ENCODE measurements at regions not wholly inside any gene's neighbourhood (a gene's known extent, or its start where the extent isn't known, plus 50 kb on each side); places are given as distances from the start of the nearest gene placed in this dataset.

DNA sequence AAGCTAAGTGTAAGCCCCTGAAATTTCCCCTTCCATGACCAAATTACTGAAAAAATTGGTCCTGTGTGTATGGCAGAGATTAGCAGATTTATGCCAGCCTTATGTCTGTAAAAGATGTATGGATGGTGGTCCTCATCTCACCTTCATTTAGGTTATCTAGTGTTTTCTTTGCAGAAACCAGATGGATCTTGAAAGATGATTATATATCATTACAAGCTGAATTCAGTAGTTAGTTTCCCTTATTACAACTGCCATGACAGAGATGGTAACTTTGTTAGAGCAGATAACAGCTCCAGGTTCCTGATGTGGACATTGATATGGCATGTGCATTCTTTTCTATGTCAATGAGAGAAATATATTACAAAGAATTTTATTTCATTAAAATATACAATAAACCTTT lies 1403.2 kb upstream of the CDH6 start:
- DNase-seq: no peak
- TF ChIP-seq, protein P1, sequence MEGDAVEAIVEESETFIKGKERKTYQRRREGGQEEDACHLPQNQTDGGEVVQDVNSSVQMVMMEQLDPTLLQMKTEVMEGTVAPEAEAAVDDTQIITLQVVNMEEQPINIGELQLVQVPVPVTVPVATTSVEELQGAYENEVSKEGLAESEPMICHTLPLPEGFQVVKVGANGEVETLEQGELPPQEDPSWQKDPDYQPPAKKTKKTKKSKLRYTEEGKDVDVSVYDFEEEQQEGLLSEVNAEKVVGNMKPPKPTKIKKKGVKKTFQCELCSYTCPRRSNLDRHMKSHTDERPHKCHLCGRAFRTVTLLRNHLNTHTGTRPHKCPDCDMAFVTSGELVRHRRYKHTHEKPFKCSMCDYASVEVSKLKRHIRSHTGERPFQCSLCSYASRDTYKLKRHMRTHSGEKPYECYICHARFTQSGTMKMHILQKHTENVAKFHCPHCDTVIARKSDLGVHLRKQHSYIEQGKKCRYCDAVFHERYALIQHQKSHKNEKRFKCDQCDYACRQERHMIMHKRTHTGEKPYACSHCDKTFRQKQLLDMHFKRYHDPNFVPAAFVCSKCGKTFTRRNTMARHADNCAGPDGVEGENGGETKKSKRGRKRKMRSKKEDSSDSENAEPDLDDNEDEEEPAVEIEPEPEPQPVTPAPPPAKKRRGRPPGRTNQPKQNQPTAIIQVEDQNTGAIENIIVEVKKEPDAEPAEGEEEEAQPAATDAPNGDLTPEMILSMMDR (IDR thresholded peaks at IDR 0.05; ENCODE audit: borderline replicate concordance, extremely low read depth, insufficient read depth): no peak
- FAIRE-seq: no peak
- intact Hi-C loops (cut with DNase I): no loop called here
- H3K36me3 ChIP-seq (ENCODE audit: control insufficient read depth in 2 of 3, insufficient read depth in 3 of 3, low read length in 3 of 3): no peaks in the 10 kb centered on the region
- no peaks in the 10 kb centered on the region for H3K4me1 ChIP-seq (ENCODE audit: control insufficient read depth in 2 of 3, insufficient read depth in 2 of 3, low read depth in 1 of 3, low read length in 3 of 3)
- no peak overlapping the region for H3K9ac ChIP-seq (ENCODE audit: low read length in 3 of 3)
- no peak overlapping the region for H3K4me3 ChIP-seq (ENCODE audit: low read length in 3 of 3)
- no peaks in the 10 kb centered on the region for H3K27me3 ChIP-seq (ENCODE audit: control insufficient read depth, insufficient read depth, low read length)
- H3K27ac ChIP-seq (ENCODE audit: low read depth in 2 of 2, low read length in 2 of 2): no peak overlapping the region
- no peaks in the 10 kb centered on the region for H3K9me3 ChIP-seq (ENCODE audit: control insufficient read depth in 2 of 3, insufficient read depth in 1 of 3, low read length in 3 of 3)

DNA sequence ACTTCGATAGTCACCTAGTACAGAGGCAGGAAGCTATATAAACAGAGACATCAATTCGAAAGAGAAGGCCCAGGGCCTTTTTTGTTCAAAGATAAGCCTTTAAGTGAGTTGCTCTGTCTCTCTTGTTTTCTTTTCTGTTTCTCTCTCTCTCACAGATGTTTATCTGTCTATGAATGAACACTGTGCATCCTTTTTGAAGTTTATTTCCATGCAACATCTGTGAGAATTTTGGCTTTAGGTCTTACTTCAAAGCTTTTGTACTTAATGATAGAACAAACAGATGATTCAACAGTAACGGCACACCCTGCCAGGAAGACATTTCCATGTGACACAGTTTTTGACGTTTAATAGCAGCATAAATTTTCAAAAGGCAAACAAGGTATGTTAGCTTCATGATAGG lies 1413.1 kb upstream of the CDH6 start:
- DNase-seq (no peak), FAIRE-seq (no peak)
- H3K36me3 ChIP-seq (ENCODE audit: control insufficient read depth in 2 of 3, insufficient read depth in 3 of 3, low read length in 3 of 3): no peaks in the 10 kb centered on the region
- no peak overlapping the region for H3K4me3 ChIP-seq (ENCODE audit: low read length in 3 of 3)
- H3K9me3 ChIP-seq (ENCODE audit: control insufficient read depth in 2 of 3, insufficient read depth in 1 of 3, low read length in 3 of 3): no peaks in the 10 kb centered on the region
- intact Hi-C loops (cut with DNase I): no loop called here
- H3K27me3 ChIP-seq (ENCODE audit: control insufficient read depth, insufficient read depth, low read length): no peaks in the 10 kb centered on the region
- no peaks in the 10 kb centered on the region for H3K4me1 ChIP-seq (ENCODE audit: control insufficient read depth in 2 of 3, insufficient read depth in 2 of 3, low read depth in 1 of 3, low read length in 3 of 3)
- H3K27ac ChIP-seq (ENCODE audit: low read depth in 2 of 2, low read length in 2 of 2): no peak overlapping the region
- TF ChIP-seq, protein P1 (IDR thresholded peaks at IDR 0.05; ENCODE audit: borderline replicate concordance, extremely low read depth, insufficient read depth): no peak
- H3K9ac ChIP-seq (ENCODE audit: low read length in 3 of 3): no peak overlapping the region

DNA sequence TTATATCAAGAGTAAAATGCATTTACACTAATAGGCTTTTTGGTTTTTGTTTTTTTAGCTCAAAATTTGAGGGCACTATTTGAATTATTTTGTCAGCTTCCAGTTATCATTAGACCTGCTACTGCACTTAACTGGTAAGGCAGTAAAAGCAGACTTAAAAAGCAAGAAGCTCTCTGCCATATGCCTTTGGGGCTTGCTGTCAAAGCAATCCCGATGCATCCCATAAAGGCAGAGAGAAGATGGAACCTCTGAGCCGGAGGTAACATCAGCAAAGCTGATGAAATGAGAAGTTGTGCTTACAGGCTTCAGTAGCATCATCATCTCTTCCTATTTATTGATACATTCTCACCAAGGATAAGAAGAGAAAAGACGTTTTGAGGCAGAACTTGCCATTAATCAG lies 1414.3 kb upstream of the CDH6 start:
- no peak overlapping the region for H3K9ac ChIP-seq (ENCODE audit: low read length in 3 of 3)
- H3K4me3 ChIP-seq (ENCODE audit: low read length in 3 of 3): no peak overlapping the region
- FAIRE-seq: no peak

DNA sequence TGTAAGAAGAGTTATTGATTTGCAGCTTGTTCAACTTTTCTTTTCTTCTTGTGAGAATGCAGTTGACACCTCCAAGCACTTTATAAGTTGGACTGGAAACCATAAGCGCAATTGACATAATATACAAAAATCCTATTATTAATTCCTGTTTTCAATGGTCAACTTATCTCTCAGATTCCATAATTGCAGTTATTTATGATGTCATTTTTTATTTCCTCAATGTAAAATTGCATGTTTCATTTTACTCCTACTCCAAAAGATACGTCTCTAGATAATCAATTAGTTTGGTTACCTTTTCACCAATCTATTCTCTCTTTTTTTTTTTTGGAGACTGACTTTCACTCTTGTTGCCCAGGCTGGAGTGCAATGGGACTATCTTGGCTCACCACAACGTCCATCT lies 1416.1 kb upstream of the CDH6 start:
- Histone ChIP-seq H3K4me1 (ENCODE audit: control insufficient read depth in 2 of 3, insufficient read depth in 2 of 3, low read depth in 1 of 3, low read length in 3 of 3) (no peaks in the 10 kb centered on the region), H3K27me3 (ENCODE audit: control insufficient read depth, insufficient read depth, low read length) (no peaks in the 10 kb centered on the region), H3K36me3 (ENCODE audit: control insufficient read depth in 2 of 3, insufficient read depth in 3 of 3, low read length in 3 of 3) (no peaks in the 10 kb centered on the region), H3K27ac (ENCODE audit: low read depth in 2 of 2, low read length in 2 of 2) (no peak overlapping the region), H3K9ac (ENCODE audit: low read length in 3 of 3) (no peak overlapping the region), H3K4me3 (ENCODE audit: low read length in 3 of 3) (no peak overlapping the region), H3K9me3 (ENCODE audit: control insufficient read depth in 2 of 3, insufficient read depth in 1 of 3, low read length in 3 of 3) (no peaks in the 10 kb centered on the region)
- TF ChIP-seq, protein P1 (IDR thresholded peaks at IDR 0.05; ENCODE audit: borderline replicate concordance, extremely low read depth, insufficient read depth): no peak
- FAIRE-seq (no peak), DNase-seq (no peak)
- intact Hi-C loops (cut with DNase I): no loop called here

More for the DNA sequence above, 1414.3 kb upstream of the CDH6 start:
- Histone ChIP-seq H3K9me3 (ENCODE audit: control insufficient read depth in 2 of 3, insufficient read depth in 1 of 3, low read length in 3 of 3) (no peaks in the 10 kb centered on the region), H3K36me3 (ENCODE audit: control insufficient read depth in 2 of 3, insufficient read depth in 3 of 3, low read length in 3 of 3) (no peaks in the 10 kb centered on the region), H3K27me3 (ENCODE audit: control insufficient read depth, insufficient read depth, low read length) (no peaks in the 10 kb centered on the region), H3K4me1 (ENCODE audit: control insufficient read depth in 2 of 3, insufficient read depth in 2 of 3, low read depth in 1 of 3, low read length in 3 of 3) (no peaks in the 10 kb centered on the region), H3K27ac (ENCODE audit: low read depth in 2 of 2, low read length in 2 of 2) (no peak overlapping the region)
- TF ChIP-seq, protein P1 (IDR thresholded peaks at IDR 0.05; ENCODE audit: borderline replicate concordance, extremely low read depth, insufficient read depth): no peak
- intact Hi-C loops (cut with DNase I): no loop called here
- no peak for DNase-seq
